Ishikawa (cell line): ENCODE measurements at regions not wholly inside any gene's neighbourhood (a gene's known extent, or its start where the extent isn't known, plus 50 kb on each side); places are given as distances from the start of the nearest gene placed in this dataset.

Source experiments
- CEBPB ChIP-seq: IDR thresholded peaks from 2 replicates; pipeline ENCODE4 v1.6.1; 2012
- EGR1 ChIP-seq: IDR thresholded peaks from 2 replicates; pipeline ENCODE4 v1.6.1; 2012
- NFIC ChIP-seq: IDR thresholded peaks from 2 replicates; pipeline ENCODE4 v1.6.1; 2012
- ZBTB7A ChIP-seq: IDR thresholded peaks from 2 replicates; pipeline ENCODE4 v1.6.1; 2012; ENCODE audit warnings: low read depth

- TF ChIP-seq EGR1 (no peak), ZBTB7A (no peak), CEBPB (no peak), NFIC (no peak)
Observed at GRCh38 chr10:31630861-31631567, 297.6 kb downstream of the ARHGAP12 start.
